Glutamatergic neuron (in vitro differentiated cells): ENCODE measurements at regions not wholly inside any gene's neighbourhood (a gene's known extent, or its start where the extent isn't known, plus 50 kb on each side); places are given as distances from the start of the nearest gene placed in this dataset.

ENCODE experiments used
- DNase-seq: peaks from one replicate; pipeline ENCODE4 v3.0.0; 2022
- H3K27ac Mint-ChIP-seq: one replicate; pipeline ENCODE4 v1.8.0; 2020; ENCODE audit warnings: mild to moderate bottlenecking, mixed read lengths, inconsistent platforms; ENCODE audit not compliant: unreplicated experiment
- H3K27me3 Mint-ChIP-seq: one replicate; pipeline ENCODE4 v1.8.0; 2020; ENCODE audit warnings: mild to moderate bottlenecking, moderate library complexity, mixed read lengths, inconsistent platforms; ENCODE audit not compliant: unreplicated experiment
- H3K36me3 Mint-ChIP-seq: one replicate; pipeline ENCODE4 v1.8.0; 2020; ENCODE audit warnings: mild to moderate bottlenecking, mixed read lengths, inconsistent platforms; ENCODE audit not compliant: unreplicated experiment
- H3K4me1 Mint-ChIP-seq: one replicate; pipeline ENCODE4 v1.8.0; 2020; ENCODE audit warnings: mild to moderate bottlenecking, low read depth, mixed read lengths, inconsistent platforms; ENCODE audit not compliant: unreplicated experiment
- H3K4me3 Mint-ChIP-seq: one replicate; pipeline ENCODE4 v1.8.0; 2020; ENCODE audit warnings: mild to moderate bottlenecking, mixed read lengths, inconsistent platforms; ENCODE audit not compliant: unreplicated experiment
- H3K9me3 Mint-ChIP-seq: one replicate; pipeline ENCODE4 v1.8.0; 2020; ENCODE audit warnings: mild to moderate bottlenecking, moderate library complexity, mixed read lengths, inconsistent platforms; ENCODE audit not compliant: unreplicated experiment
- CTCF ChIP-seq: fragments of 200-600 bp; sonication (generic); IDR thresholded peaks from one replicate; pipeline ENCODE4 v1.5.0; 2021; ENCODE audit not compliant: partially characterized antibody, unreplicated experiment

DNA sequence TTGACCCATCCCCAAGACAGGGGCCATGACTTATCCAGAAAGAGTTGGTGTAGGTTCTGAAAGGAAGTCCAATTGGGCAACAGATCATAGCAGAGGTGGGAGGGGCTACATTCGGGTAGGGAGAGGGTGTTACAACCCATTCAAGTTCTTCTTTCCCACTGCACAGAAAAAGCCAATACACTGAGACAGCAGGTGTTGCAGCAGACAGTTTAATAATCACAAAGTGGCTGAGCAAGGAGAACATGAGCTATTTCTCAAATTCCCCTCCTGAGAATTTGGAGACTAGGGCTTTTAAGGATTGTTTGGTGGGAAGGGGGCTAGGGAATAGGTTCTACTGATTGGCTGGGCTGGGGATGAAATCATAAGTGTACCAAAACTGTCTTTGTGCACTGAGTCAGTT lies 328.4 kb upstream of the POU3F1 start:
- peaks cover 4% of the 10 kb centered on the region for H3K9me3 Mint-ChIP-seq
- peaks cover 17% of the 10 kb centered on the region for H3K36me3 Mint-ChIP-seq
- no peaks in the 10 kb centered on the region for H3K4me1 Mint-ChIP-seq
- H3K27me3 Mint-ChIP-seq: peaks cover 3% of the 10 kb centered on the region
- no peak overlapping the region for H3K4me3 Mint-ChIP-seq
- TF ChIP-seq CTCF: no peak
- no peak for DNase-seq
- H3K27ac Mint-ChIP-seq: no peak overlapping the region

GRCh38 chr1:38371505-38371844 lies 324.9 kb upstream of the POU3F1 start:
- Mint-ChIP-seq H3K9me3 (peaks cover 4% of the 10 kb centered on the region), H3K36me3 (peaks cover 17% of the 10 kb centered on the region), H3K4me1 (no peaks in the 10 kb centered on the region), H3K27ac (no peak overlapping the region), H3K4me3 (no peak overlapping the region), H3K27me3 (peaks cover 3% of the 10 kb centered on the region)
- DNase-seq: no peak
- TF ChIP-seq CTCF: no peak

DNA sequence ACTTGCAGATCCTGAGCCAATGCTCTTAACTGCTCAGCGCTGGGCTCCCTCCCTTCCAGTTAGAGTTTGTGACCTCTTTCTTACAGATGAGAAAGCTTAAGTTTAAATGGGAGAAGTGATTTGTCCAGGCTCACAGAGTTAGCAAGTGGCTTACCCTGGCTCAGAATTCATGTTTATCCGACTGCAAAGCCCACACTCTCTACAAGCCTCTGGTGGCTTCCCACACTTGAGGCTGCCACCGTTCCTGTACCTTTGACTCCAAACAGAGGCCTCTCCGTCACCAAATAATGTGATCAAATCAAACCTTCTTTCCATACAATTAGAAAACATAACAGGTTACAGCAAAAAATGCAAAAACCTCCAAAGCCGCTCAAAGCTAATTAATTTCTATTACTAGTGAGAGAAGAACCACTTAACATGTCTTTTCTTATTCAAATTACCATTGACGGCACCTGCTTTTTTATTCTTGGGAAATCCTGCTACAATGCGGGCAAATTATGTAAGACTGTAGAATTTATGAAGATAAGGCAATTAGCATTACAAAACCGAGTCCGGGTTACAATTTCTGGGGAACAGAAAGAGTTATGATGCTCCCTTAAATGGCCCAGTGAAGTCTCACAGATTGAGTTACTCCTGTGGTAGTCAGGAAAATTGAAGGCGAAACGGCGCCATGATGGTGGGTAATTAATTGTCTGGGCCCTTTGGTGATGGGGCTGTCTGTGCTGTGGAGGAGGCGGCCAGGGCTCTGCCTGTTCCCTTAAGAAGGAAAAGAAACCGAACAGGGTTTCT lies 324.3 kb upstream of the POU3F1 start:
- Mint-ChIP-seq H3K27me3 (peaks cover 3% of the 10 kb centered on the region), H3K36me3 (peaks cover 17% of the 10 kb centered on the region), H3K9me3 (peaks cover 4% of the 10 kb centered on the region), H3K4me1 (no peaks in the 10 kb centered on the region), H3K4me3 (no peak overlapping the region), H3K27ac (no peak overlapping the region)
- DNase-seq: no peak
- TF ChIP-seq CTCF: no peak

DNA sequence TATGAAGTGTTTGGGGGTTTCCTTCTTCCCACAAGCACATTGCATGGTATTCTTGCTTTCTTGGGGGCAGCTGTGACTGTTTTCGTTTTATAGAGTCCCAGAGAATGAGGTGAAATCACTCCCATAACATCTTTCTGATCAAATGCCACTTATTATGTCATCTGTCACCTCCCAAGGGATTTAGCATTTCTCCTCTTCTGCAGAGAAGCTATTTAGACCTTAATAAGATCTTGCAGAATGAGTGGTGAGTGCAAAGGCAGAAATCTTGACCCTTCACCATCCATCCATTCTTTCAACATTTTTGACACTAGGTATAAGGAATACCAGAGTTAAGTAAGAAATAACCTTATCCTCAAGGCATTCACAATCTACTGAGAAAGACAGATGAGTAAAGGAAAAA lies 318.6 kb upstream of the POU3F1 start:
- H3K4me1 Mint-ChIP-seq: peaks cover 6% of the 10 kb centered on the region
- H3K27ac Mint-ChIP-seq: no peak overlapping the region
- H3K36me3 Mint-ChIP-seq: peaks cover 10% of the 10 kb centered on the region
- no peak overlapping the region for H3K4me3 Mint-ChIP-seq
- TF ChIP-seq CTCF: no peak
- peaks cover 4% of the 10 kb centered on the region for H3K9me3 Mint-ChIP-seq
- DNase-seq: no peak
- peaks cover 3% of the 10 kb centered on the region for H3K27me3 Mint-ChIP-seq

DNA sequence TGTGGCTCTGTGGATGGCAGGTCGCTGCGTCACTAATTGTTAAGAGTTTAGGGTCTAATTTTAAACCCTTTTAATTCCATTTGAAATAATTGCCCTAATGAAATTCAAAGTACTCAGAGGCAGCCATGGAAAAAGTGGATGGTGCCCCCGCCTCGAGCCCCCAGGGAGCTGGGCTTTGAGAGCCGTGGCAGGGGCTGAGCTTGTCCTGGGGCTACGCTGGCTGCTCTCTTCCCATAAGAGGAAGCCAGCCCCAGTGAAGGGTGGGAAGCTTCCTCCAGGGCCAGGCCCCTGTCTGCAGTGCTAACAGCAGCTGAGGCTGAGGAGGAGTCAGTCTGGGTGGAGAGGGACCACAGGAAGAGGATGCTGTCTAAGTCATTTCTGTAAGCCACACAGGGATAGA lies 315.0 kb upstream of the POU3F1 start:
- Mint-ChIP-seq H3K36me3 (peaks cover 10% of the 10 kb centered on the region), H3K9me3 (peaks cover 6% of the 10 kb centered on the region), H3K4me3 (no peak overlapping the region), H3K27ac (no peak overlapping the region), H3K4me1 (peaks cover 6% of the 10 kb centered on the region), H3K27me3 (peaks cover 4% of the 10 kb centered on the region)
- DNase-seq: peak; percentile 42
- no peak for TF ChIP-seq CTCF
